ENCODE measurements at regions not wholly inside any gene's neighbourhood (a gene's known extent, or its start where the extent isn't known, plus 50 kb on each side); places are given as distances from the start of the nearest gene placed in this dataset.

DNA sequence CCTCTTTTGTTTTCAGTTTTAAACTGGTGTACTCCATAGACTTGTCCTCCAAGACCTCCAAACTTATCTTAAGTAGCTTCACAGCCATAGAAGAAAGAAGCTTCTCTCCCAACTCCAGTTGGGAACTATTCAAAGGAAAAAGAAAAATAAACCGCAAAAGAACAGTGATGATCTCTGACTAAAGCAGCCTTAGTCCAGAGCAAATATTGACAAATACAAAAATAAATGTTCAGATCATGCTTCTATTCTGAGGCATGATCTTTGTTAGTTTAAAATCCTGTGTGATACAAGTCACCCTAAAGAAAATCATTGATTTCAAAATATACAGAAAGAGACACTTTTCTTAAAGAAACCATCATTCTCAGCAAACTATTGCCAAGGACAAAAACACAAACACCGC, 373.0 kb upstream of the SMIM30 start:
- TF ChIP-seq, protein P1, sequence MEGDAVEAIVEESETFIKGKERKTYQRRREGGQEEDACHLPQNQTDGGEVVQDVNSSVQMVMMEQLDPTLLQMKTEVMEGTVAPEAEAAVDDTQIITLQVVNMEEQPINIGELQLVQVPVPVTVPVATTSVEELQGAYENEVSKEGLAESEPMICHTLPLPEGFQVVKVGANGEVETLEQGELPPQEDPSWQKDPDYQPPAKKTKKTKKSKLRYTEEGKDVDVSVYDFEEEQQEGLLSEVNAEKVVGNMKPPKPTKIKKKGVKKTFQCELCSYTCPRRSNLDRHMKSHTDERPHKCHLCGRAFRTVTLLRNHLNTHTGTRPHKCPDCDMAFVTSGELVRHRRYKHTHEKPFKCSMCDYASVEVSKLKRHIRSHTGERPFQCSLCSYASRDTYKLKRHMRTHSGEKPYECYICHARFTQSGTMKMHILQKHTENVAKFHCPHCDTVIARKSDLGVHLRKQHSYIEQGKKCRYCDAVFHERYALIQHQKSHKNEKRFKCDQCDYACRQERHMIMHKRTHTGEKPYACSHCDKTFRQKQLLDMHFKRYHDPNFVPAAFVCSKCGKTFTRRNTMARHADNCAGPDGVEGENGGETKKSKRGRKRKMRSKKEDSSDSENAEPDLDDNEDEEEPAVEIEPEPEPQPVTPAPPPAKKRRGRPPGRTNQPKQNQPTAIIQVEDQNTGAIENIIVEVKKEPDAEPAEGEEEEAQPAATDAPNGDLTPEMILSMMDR (conservative IDR thresholded peaks at IDR 0.05; ENCODE audit: low read length), result no peak
- no peak for TF ChIP-seq EZH2phosphoT487 (IDR thresholded peaks at IDR 0.05; ENCODE audit: borderline replicate concordance, low read depth, low read length)

Measured in OCI-LY7 (cell line).